Vagina (tissue), 2 donors: ENCODE measurements at regions not wholly inside any gene's neighbourhood (a gene's known extent, or its start where the extent isn't known, plus 50 kb on each side); places are given as distances from the start of the nearest gene placed in this dataset.

ENCODE experiments used
- POLR2A ChIP-seq, 2 donors: fragments of 450-650 bp; IDR thresholded peaks; one replicate each; pipeline ENCODE4 v1.6.1; 2017; ENCODE audit warnings: antibody characterized with exemption in 2 of 2, mild to moderate bottlenecking in 2 of 2, moderate library complexity in 2 of 2
- POLR2AphosphoS5 ChIP-seq, 2 donors: sonication (generic); formaldehyde crosslinking; IDR thresholded peaks; one replicate each; pipeline ENCODE4 v1.9.0; 2017; ENCODE audit warnings: antibody characterized with exemption in 2 of 2, mild to moderate bottlenecking in 2 of 2, low read depth in 1 of 2; ENCODE audit not compliant: insufficient read depth in 1 of 2
- TF ChIP-seq, protein P1 (sequence below), 3 experiments: fragments of 450-650 bp in 2 of 3; fragments of 200-600 bp in 1 of 3; sonication (generic) in 1 of 3; IDR thresholded peaks; one replicate each; pipeline ENCODE4 v1.5.1; 2017 to 2019; ENCODE audit warnings: antibody characterized with exemption in 3 of 3, mild to moderate bottlenecking in 2 of 3, moderate library complexity in 2 of 3

DNA sequence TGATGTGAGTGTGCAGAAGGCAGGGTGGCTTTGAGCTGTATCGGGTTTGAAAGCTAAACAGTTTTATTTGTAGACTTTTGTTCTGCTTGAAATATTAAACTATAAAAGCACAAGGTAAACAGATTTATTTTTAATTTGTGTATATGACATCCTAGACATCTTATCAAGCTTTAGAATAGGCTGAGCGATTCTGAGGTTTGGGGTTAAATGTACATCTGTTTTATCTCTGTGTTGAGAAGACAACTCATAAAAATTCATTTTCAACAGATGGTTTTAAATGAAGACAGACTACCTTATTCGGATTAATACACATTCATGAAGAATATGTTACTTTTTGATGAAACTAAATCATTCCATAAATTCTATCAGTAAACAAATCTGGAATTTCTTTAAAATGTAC lies 368.8 kb downstream of the RPRM start:
- TF ChIP-seq, protein P1, sequence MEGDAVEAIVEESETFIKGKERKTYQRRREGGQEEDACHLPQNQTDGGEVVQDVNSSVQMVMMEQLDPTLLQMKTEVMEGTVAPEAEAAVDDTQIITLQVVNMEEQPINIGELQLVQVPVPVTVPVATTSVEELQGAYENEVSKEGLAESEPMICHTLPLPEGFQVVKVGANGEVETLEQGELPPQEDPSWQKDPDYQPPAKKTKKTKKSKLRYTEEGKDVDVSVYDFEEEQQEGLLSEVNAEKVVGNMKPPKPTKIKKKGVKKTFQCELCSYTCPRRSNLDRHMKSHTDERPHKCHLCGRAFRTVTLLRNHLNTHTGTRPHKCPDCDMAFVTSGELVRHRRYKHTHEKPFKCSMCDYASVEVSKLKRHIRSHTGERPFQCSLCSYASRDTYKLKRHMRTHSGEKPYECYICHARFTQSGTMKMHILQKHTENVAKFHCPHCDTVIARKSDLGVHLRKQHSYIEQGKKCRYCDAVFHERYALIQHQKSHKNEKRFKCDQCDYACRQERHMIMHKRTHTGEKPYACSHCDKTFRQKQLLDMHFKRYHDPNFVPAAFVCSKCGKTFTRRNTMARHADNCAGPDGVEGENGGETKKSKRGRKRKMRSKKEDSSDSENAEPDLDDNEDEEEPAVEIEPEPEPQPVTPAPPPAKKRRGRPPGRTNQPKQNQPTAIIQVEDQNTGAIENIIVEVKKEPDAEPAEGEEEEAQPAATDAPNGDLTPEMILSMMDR (IDR thresholded peaks at IDR 0.05), result no peak
- TF ChIP-seq POLR2A (IDR thresholded peaks at IDR 0.05) (no peak), POLR2AphosphoS5 (IDR thresholded peaks at IDR 0.05; ENCODE audit: insufficient read depth in 1 of 2, low read depth in 1 of 2) (no peak)
